Right lobe of liver (tissue), 4 donors: ENCODE measurements at regions not wholly inside any gene's neighbourhood (a gene's known extent, or its start where the extent isn't known, plus 50 kb on each side); places are given as distances from the start of the nearest gene placed in this dataset.
"Not testable (repeated sequence)": the region's sequence is repeated elsewhere in the genome, so short reads cannot be mapped to it uniquely, and the experiment has no call there.

Experiments
- POLR2A ChIP-seq: fragments of 450-650 bp; IDR thresholded peaks from one replicate; pipeline ENCODE4 v1.6.1; 2017; ENCODE audit warnings: antibody characterized with exemption, mild to moderate bottlenecking
- TF ChIP-seq, protein P1 (sequence below), 4 donors: fragments of 200-600 bp in 3 of 4; fragments of 450-650 bp in 1 of 4; IDR thresholded peaks; one replicate each; pipeline versions ENCODE4 v1.5.1 to v1.8.0; 2016 to 2022; ENCODE audit warnings: antibody characterized with exemption in 4 of 4, mild to moderate bottlenecking in 2 of 4
- donor health status: DM: no; HTN: no; CAD: no.
- donor health status: DM: no; HTN: no; CAD: no.
- donor health status: DM: no; HTN: yes; CAD: no.

DNA sequence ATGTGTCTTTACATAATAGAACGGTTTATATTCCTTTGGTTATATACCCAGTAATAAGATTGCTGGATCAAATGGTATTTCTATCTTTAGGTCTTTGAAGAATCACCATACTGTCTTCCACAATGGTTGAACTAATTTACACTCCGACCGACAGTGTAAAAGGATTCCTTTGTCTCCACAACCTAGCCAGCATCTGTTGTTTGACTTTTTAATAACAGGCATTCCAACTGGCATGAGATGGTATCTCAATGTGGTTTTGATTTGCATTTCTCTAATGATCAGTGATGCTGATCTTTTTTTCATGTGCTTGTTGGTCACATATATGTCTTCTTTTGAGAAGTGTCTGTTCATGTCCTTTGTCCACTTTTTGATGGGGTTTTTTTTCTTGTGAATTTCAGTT, 319.7 kb upstream of the IRAK1BP1 start:
- TF ChIP-seq, protein P1, sequence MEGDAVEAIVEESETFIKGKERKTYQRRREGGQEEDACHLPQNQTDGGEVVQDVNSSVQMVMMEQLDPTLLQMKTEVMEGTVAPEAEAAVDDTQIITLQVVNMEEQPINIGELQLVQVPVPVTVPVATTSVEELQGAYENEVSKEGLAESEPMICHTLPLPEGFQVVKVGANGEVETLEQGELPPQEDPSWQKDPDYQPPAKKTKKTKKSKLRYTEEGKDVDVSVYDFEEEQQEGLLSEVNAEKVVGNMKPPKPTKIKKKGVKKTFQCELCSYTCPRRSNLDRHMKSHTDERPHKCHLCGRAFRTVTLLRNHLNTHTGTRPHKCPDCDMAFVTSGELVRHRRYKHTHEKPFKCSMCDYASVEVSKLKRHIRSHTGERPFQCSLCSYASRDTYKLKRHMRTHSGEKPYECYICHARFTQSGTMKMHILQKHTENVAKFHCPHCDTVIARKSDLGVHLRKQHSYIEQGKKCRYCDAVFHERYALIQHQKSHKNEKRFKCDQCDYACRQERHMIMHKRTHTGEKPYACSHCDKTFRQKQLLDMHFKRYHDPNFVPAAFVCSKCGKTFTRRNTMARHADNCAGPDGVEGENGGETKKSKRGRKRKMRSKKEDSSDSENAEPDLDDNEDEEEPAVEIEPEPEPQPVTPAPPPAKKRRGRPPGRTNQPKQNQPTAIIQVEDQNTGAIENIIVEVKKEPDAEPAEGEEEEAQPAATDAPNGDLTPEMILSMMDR (IDR thresholded peaks at IDR 0.05) = not testable (repeated sequence)
- TF ChIP-seq POLR2A = not testable (repeated sequence)
